GM18868 (cell line): ENCODE measurements at regions not wholly inside any gene's neighbourhood (a gene's known extent, or its start where the extent isn't known, plus 50 kb on each side); places are given as distances from the start of the nearest gene placed in this dataset.

Experiments used
- ATAC-seq: cut with Tn5 transposase; IDR thresholded peaks from one replicate; pipeline ENCODE4 v1.9.1; 2021; ENCODE audit warnings: mild to moderate bottlenecking, moderate library complexity; ENCODE audit not compliant: unreplicated experiment

GRCh38 chr13:68199271-68199670 is 969.1 kb upstream of the PCDH9 start:
- ATAC-seq: no peak

GRCh38 chr13:68190818-68191217 is 960.7 kb upstream of the PCDH9 start:
- ATAC-seq: no peak

- ATAC-seq: peak; percentile 53
Measured at GRCh38 chr13:68185444-68186141, 955.5 kb upstream of the PCDH9 start.

- ATAC-seq: no peak
Measured at GRCh38 chr13:68176475-68176874, 946.3 kb upstream of the PCDH9 start.

GRCh38 chr13:68174893-68175292 is 944.8 kb upstream of the PCDH9 start:
- ATAC-seq: no peak

GRCh38 chr13:68173111-68173510 is 943.0 kb upstream of the PCDH9 start:
- no peak for ATAC-seq

GRCh38 chr13:68170961-68171360 is 940.8 kb upstream of the PCDH9 start:
- no peak for ATAC-seq

- no peak for ATAC-seq
Measured at GRCh38 chr13:68168448-68168847, 938.3 kb upstream of the PCDH9 start.

GRCh38 chr13:68160466-68160865 is 930.3 kb upstream of the PCDH9 start:
- no peak for ATAC-seq

GRCh38 chr13:68152414-68152813 is 922.3 kb upstream of the PCDH9 start:
- ATAC-seq: no peak

- ATAC-seq: no peak
Measured at GRCh38 chr13:68145852-68146251, 915.7 kb upstream of the PCDH9 start.

- no peak for ATAC-seq
Measured at GRCh38 chr13:68128297-68128915, 898.3 kb upstream of the PCDH9 start.

GRCh38 chr13:68125087-68125480 is 894.9 kb upstream of the PCDH9 start:
- ATAC-seq: no peak

- no peak for ATAC-seq
Measured at GRCh38 chr13:68124437-68125086, 894.4 kb upstream of the PCDH9 start.

- ATAC-seq: no peak
Measured at GRCh38 chr13:68110178-68110768, 880.1 kb upstream of the PCDH9 start.

- ATAC-seq: no peak
Measured at GRCh38 chr13:68107667-68108066, 877.5 kb upstream of the PCDH9 start.

GRCh38 chr13:68099631-68100030 is 869.5 kb upstream of the PCDH9 start:
- no peak for ATAC-seq

GRCh38 chr13:68081061-68081460 is 850.9 kb upstream of the PCDH9 start:
- ATAC-seq: no peak

GRCh38 chr13:68078874-68079273 is 848.7 kb upstream of the PCDH9 start:
- no peak for ATAC-seq

- ATAC-seq: no peak
Measured at GRCh38 chr13:68078469-68078868, 848.3 kb upstream of the PCDH9 start.

- no peak for ATAC-seq
Measured at GRCh38 chr13:68076046-68076445, 845.9 kb upstream of the PCDH9 start.
